Astrocyte of the cerebellum (primary cell): ENCODE measurements at regions not wholly inside any gene's neighbourhood (a gene's known extent, or its start where the extent isn't known, plus 50 kb on each side); places are given as distances from the start of the nearest gene placed in this dataset.

Experiments
- DNase-seq: peaks from one replicate; pipeline ENCODE4 v3.0.0-alpha.2; 2011; ENCODE audit warnings: low read depth
- H3K4me3 ChIP-seq: 2 replicates; pipeline ENCODE4 v1.5.1; 2011; ENCODE audit warnings: mild to moderate bottlenecking, low read depth, low read length, moderate library complexity
- CTCF ChIP-seq: IDR thresholded peaks from 2 replicates; pipeline ENCODE4 v1.5.1; 2012; ENCODE audit warnings: low read length, low read depth, moderate library complexity, mild to moderate bottlenecking; ENCODE audit errors: missing control alignments
- in situ Hi-C: cut with HindIII; loops from 2 replicates; pipeline ENCODE4 v1.10.0; 2017; ENCODE audit warnings: low sequenced_read_pairs

- in situ Hi-C loops: no loop called here
- no peak for DNase-seq
- TF ChIP-seq CTCF: no peak
- H3K4me3 ChIP-seq: no peak overlapping the region
These were observed 453.7 kb upstream of the HTR2A start for GRCh38 chr13:47350334-47351124.

GRCh38 chr13:47349211-47349610 is 452.4 kb upstream of the HTR2A start:
- in situ Hi-C loops: no loop called here
- no peak for DNase-seq
- no peak overlapping the region for H3K4me3 ChIP-seq
- TF ChIP-seq CTCF: no peak

- in situ Hi-C loops: no loop called here
- peak; percentile 94 for DNase-seq
- no peak overlapping the region for H3K4me3 ChIP-seq
- no peak for TF ChIP-seq CTCF
These were observed 441.1 kb upstream of the HTR2A start for GRCh38 chr13:47337781-47338507.

- TF ChIP-seq CTCF: no peak
- DNase-seq: peak; percentile 86
- H3K4me3 ChIP-seq: no peak overlapping the region
- in situ Hi-C loops: no loop called here
These were observed 437.3 kb upstream of the HTR2A start for GRCh38 chr13:47334173-47334572.

GRCh38 chr13:47332149-47332548 is 435.3 kb upstream of the HTR2A start:
- no peak for TF ChIP-seq CTCF
- no peak overlapping the region for H3K4me3 ChIP-seq
- DNase-seq: no peak
- in situ Hi-C loops: no loop called here

GRCh38 chr13:47330031-47330430 is 433.2 kb upstream of the HTR2A start:
- H3K4me3 ChIP-seq: no peak overlapping the region
- DNase-seq: no peak
- no peak for TF ChIP-seq CTCF
- in situ Hi-C loops: no loop called here
